IPS DF 6.9 (cell line): ENCODE measurements at regions not wholly inside any gene's neighbourhood (a gene's known extent, or its start where the extent isn't known, plus 50 kb on each side); places are given as distances from the start of the nearest gene placed in this dataset.

Experiments
- DNase-seq: peaks from one replicate; pipeline ENCODE4 v3.0.0-alpha.2; 2013; ENCODE audit warnings: low read depth, low spot score
- H3K27ac ChIP-seq: one replicate; pipeline ENCODE4 v1.5.1; 2013; ENCODE audit warnings: low read length, control low read depth
- H3K27me3 ChIP-seq: 2 replicates; pipeline ENCODE4 v1.6.1; 2013; ENCODE audit warnings: mild to moderate bottlenecking, low read length; ENCODE audit not compliant: control insufficient read depth, insufficient read depth
- H3K36me3 ChIP-seq: 2 replicates; pipeline ENCODE4 v1.6.1; 2013; ENCODE audit warnings: low read length; ENCODE audit not compliant: control insufficient read depth, insufficient read depth
- H3K4me1 ChIP-seq: 2 replicates; pipeline ENCODE4 v1.6.1; 2013; ENCODE audit warnings: low read length; ENCODE audit not compliant: control insufficient read depth, insufficient read depth
- H3K4me3 ChIP-seq: 2 replicates; pipeline ENCODE4 v1.5.1; 2013; ENCODE audit warnings: mild to moderate bottlenecking, low read length
- H3K9me3 ChIP-seq: 2 replicates; pipeline ENCODE4 v1.6.1; 2013; ENCODE audit warnings: low read length, inconsistent platforms; ENCODE audit not compliant: control insufficient read depth, insufficient read depth
- WGBS: extraction: QIAGEN DNeasy Blood & Tissue Kit; methylation state at CpG from one replicate; pipeline ENCODE4 v1.1.7; 2013; ENCODE audit warnings: mixed read lengths, missing lambda C conversion rate; ENCODE audit not compliant: insufficient read length, insufficient coverage; 5-methylcytosine and 5-hydroxymethylcytosine counted together

GRCh38 chr6:8361259-8361658 lies 74.1 kb downstream of the SLC35B3 start:
- Histone ChIP-seq H3K27me3 (no peaks in the 10 kb centered on the region), H3K4me3 (no peak overlapping the region), H3K27ac (no peak overlapping the region), H3K9me3 (no peaks in the 10 kb centered on the region), H3K4me1 (no peaks in the 10 kb centered on the region), H3K36me3 (no peaks in the 10 kb centered on the region)
- no CpG with 5 or more reads among the region's 8 CpGs for WGBS
- DNase-seq: no peak

- no peak for DNase-seq
- WGBS: no CpG with 5 or more reads among the region's 4 CpGs
- H3K36me3 ChIP-seq: no peaks in the 10 kb centered on the region
- H3K4me3 ChIP-seq: no peak overlapping the region
- H3K9me3 ChIP-seq: no peaks in the 10 kb centered on the region
- no peak overlapping the region for H3K27ac ChIP-seq
- H3K4me1 ChIP-seq: no peaks in the 10 kb centered on the region
- no peaks in the 10 kb centered on the region for H3K27me3 ChIP-seq
These were observed 82.4 kb downstream of the SLC35B3 start for GRCh38 chr6:8352966-8353340.

- Histone ChIP-seq H3K27me3 (no peaks in the 10 kb centered on the region), H3K9me3 (no peaks in the 10 kb centered on the region), H3K4me3 (no peak overlapping the region), H3K4me1 (no peaks in the 10 kb centered on the region), H3K36me3 (no peaks in the 10 kb centered on the region), H3K27ac (no peak overlapping the region)
- no CpG with 5 or more reads among the region's 1 CpG for WGBS
- DNase-seq: no peak
These were observed 82.9 kb downstream of the SLC35B3 start for GRCh38 chr6:8352335-8352965.

- no peak for DNase-seq
- Histone ChIP-seq H3K9me3 (no peaks in the 10 kb centered on the region), H3K4me1 (no peaks in the 10 kb centered on the region), H3K36me3 (no peaks in the 10 kb centered on the region), H3K4me3 (no peak overlapping the region), H3K27me3 (no peaks in the 10 kb centered on the region), H3K27ac (no peak overlapping the region)
- no CpG with 5 or more reads among the region's 3 CpGs for WGBS
These were observed 91.7 kb downstream of the SLC35B3 start for GRCh38 chr6:8343600-8343999.

GRCh38 chr6:8342241-8342819 lies 93.0 kb downstream of the SLC35B3 start:
- H3K27ac ChIP-seq: no peak overlapping the region
- H3K36me3 ChIP-seq: no peaks in the 10 kb centered on the region
- WGBS: no CpG with 5 or more reads among the region's 10 CpGs
- no peak overlapping the region for H3K4me3 ChIP-seq
- no peaks in the 10 kb centered on the region for H3K4me1 ChIP-seq
- H3K9me3 ChIP-seq: no peaks in the 10 kb centered on the region
- no peak for DNase-seq
- no peaks in the 10 kb centered on the region for H3K27me3 ChIP-seq

- Histone ChIP-seq H3K27me3 (no peaks in the 10 kb centered on the region), H3K4me3 (no peak overlapping the region), H3K27ac (no peak overlapping the region), H3K36me3 (no peaks in the 10 kb centered on the region), H3K4me1 (no peaks in the 10 kb centered on the region), H3K9me3 (no peaks in the 10 kb centered on the region)
- no peak for DNase-seq
- WGBS: 100% methylated on average over 1 of the region's 4 CpGs
These were observed 98.2 kb downstream of the SLC35B3 start for GRCh38 chr6:8337147-8337546.

- Histone ChIP-seq H3K9me3 (no peaks in the 10 kb centered on the region), H3K36me3 (no peaks in the 10 kb centered on the region), H3K27ac (no peak overlapping the region), H3K27me3 (no peaks in the 10 kb centered on the region), H3K4me3 (no peak overlapping the region), H3K4me1 (no peaks in the 10 kb centered on the region)
- no peak for DNase-seq
- no CpG with 5 or more reads among the region's 11 CpGs for WGBS
These were observed 98.8 kb downstream of the SLC35B3 start for GRCh38 chr6:8336406-8337057.

GRCh38 chr6:8335896-8336295 lies 99.4 kb downstream of the SLC35B3 start:
- Histone ChIP-seq H3K27ac (no peak overlapping the region), H3K27me3 (no peaks in the 10 kb centered on the region), H3K4me3 (no peak overlapping the region), H3K4me1 (no peaks in the 10 kb centered on the region), H3K9me3 (no peaks in the 10 kb centered on the region), H3K36me3 (no peaks in the 10 kb centered on the region)
- WGBS: no CpG with 5 or more reads among the region's 7 CpGs
- no peak for DNase-seq

GRCh38 chr6:8335381-8335780 lies 100.0 kb downstream of the SLC35B3 start:
- H3K27me3 ChIP-seq: no peaks in the 10 kb centered on the region
- H3K36me3 ChIP-seq: no peaks in the 10 kb centered on the region
- no CpG with 5 or more reads among the region's 1 CpG for WGBS
- H3K4me1 ChIP-seq: no peaks in the 10 kb centered on the region
- H3K4me3 ChIP-seq: no peak overlapping the region
- no peaks in the 10 kb centered on the region for H3K9me3 ChIP-seq
- H3K27ac ChIP-seq: no peak overlapping the region
- DNase-seq: no peak

GRCh38 chr6:8334113-8334512 lies 101.2 kb downstream of the SLC35B3 start:
- no CpG with 5 or more reads among the region's 5 CpGs for WGBS

GRCh38 chr6:8329562-8329961 lies 105.8 kb downstream of the SLC35B3 start:
- no peak overlapping the region for H3K27ac ChIP-seq
- WGBS: no CpG with 5 or more reads among the region's 8 CpGs
- H3K9me3 ChIP-seq: no peaks in the 10 kb centered on the region
- no peaks in the 10 kb centered on the region for H3K4me1 ChIP-seq
- no peak overlapping the region for H3K4me3 ChIP-seq
- no peaks in the 10 kb centered on the region for H3K36me3 ChIP-seq
- no peaks in the 10 kb centered on the region for H3K27me3 ChIP-seq
- no peak for DNase-seq

More at GRCh38 chr6:8334113-8334512, 101.2 kb downstream of the SLC35B3 start:
- H3K4me3 ChIP-seq: no peak overlapping the region
- no peak overlapping the region for H3K27ac ChIP-seq
- H3K36me3 ChIP-seq: no peaks in the 10 kb centered on the region
- DNase-seq: no peak
- no peaks in the 10 kb centered on the region for H3K4me1 ChIP-seq
- no peaks in the 10 kb centered on the region for H3K27me3 ChIP-seq
- H3K9me3 ChIP-seq: no peaks in the 10 kb centered on the region
